ENCODE measurements at regions not wholly inside any gene's neighbourhood (a gene's known extent, or its start where the extent isn't known, plus 50 kb on each side); places are given as distances from the start of the nearest gene placed in this dataset.

DNA sequence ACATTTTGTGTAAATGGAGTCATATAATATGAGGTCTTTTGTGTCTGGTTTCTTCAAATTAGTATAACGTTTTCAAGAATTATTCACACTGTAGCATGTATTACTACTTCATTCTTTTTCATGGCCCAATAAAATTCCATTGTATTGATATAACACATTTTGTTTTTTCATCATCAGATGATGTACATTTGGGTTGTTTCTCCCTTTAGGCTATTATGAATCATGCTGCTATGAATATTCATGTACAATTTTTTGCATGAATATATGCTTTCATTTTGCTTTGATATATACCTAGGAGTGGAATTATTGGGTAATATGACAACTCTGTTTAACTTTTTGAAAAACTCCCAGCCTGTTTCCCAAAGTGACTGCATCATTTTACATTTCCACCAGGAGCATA lies 220.2 kb downstream of the NR4A2 start:
- DNase-seq (ENCODE audit: low spot score) = no peak
- TF ChIP-seq CTCF (IDR thresholded peaks at IDR 0.05; ENCODE audit: extremely low read depth, missing control alignments) = no peak

DNA sequence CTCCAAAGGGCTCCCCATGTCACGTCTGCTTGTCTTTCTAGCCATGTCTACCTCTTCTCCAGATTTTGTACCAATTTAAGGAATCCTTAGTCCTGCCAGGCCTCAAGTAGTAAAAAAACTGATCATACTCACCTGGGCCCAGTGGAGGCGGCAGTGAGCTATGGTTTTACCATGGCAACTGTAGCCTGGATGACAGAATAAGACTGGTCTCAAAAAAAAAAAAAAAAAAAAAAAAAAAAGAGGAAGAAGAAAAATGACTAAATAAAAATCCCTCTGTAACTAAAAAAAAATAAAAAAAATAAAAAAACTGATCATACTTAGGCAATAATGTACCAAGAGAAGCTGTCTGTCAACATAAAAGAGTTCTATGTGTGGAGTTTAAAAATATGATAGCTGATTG lies 221.6 kb downstream of the NR4A2 start:
- peak; percentile 9 for DNase-seq (ENCODE audit: low spot score)
- TF ChIP-seq CTCF (IDR thresholded peaks at IDR 0.05; ENCODE audit: extremely low read depth, missing control alignments) = no peak

- no peak for DNase-seq (ENCODE audit: low spot score)
- no peak for TF ChIP-seq CTCF (IDR thresholded peaks at IDR 0.05; ENCODE audit: extremely low read depth, missing control alignments)
These were observed 233.1 kb downstream of the NR4A2 start for GRCh38 chr2:156099382-156099781.

GRCh38 chr2:156098506-156098905 lies 234.0 kb downstream of the NR4A2 start:
- no peak for TF ChIP-seq CTCF (IDR thresholded peaks at IDR 0.05; ENCODE audit: extremely low read depth, missing control alignments)
- DNase-seq (ENCODE audit: low spot score) = no peak

DNA sequence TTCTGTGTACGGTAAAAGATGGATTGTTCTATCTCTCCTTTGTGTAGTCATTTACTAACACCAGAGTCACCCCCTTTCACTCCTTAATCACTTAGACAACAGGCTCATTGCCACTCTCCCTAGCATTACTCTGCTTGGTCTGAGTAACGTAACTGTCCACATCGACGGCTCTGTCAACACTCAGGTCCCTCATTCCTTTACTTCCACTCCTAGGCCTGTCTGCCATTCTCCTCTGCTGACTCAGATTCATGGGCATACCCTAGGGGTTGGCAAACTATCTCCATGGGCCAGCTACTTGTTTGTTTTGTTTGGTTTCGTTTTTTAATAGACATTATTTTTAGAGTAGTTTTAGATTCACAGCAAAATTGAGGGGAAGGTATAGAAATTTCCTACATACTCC lies 243.9 kb downstream of the NR4A2 start:
- TF ChIP-seq CTCF (IDR thresholded peaks at IDR 0.05; ENCODE audit: extremely low read depth, missing control alignments) = no peak
- DNase-seq (ENCODE audit: low spot score) = no peak

- no peak for DNase-seq (ENCODE audit: low spot score)
- no peak for TF ChIP-seq CTCF (IDR thresholded peaks at IDR 0.05; ENCODE audit: extremely low read depth, missing control alignments)
These were observed 244.6 kb downstream of the NR4A2 start for GRCh38 chr2:156087875-156088274.

- no peak for DNase-seq (ENCODE audit: low spot score)
- no peak for TF ChIP-seq CTCF (IDR thresholded peaks at IDR 0.05; ENCODE audit: extremely low read depth, missing control alignments)
These were observed 248.6 kb downstream of the NR4A2 start for GRCh38 chr2:156083763-156084493.

Data from GM20000 (cell line).